ENCODE measurements at regions not wholly inside any gene's neighbourhood (a gene's known extent, or its start where the extent isn't known, plus 50 kb on each side); places are given as distances from the start of the nearest gene placed in this dataset.

GRCh38 chr11:119907878-119908572 is 179.0 kb upstream of the NECTIN1 start:
- 48% methylated on average over 10 of the region's 14 CpGs for WGBS (ENCODE audit: insufficient coverage)
- Histone ChIP-seq H3K4me3 (ENCODE audit: control insufficient read depth in 1 of 7, extremely low read depth in 1 of 7, insufficient read depth in 4 of 7, low read depth in 2 of 7, low read length in 6 of 7) (no peak overlapping the region), H3K27me3 (replicated peaks in 2 of 5; ENCODE audit: control insufficient read depth in 4 of 5, insufficient read depth in 5 of 5, low read length in 4 of 5) (peaks cover 2 to 37% (median 13%) of the 10 kb centered on the region in 5 experiments), H3K4me1 (ENCODE audit: control extremely low read depth in 1 of 4, control insufficient read depth in 4 of 4, insufficient read depth in 4 of 4, low read length in 3 of 4) (no peaks in the 10 kb centered on the region), H3K36me3 (ENCODE audit: control insufficient read depth in 4 of 4, insufficient read depth in 4 of 4, low read length in 3 of 4) (no peaks in the 10 kb centered on the region), H3K27ac (ENCODE audit: insufficient read depth in 1 of 2, low read depth in 1 of 2, low read length in 2 of 2, poor library complexity in 1 of 2, severe bottlenecking in 2 of 2) (no peak overlapping the region), H3K9me3 (ENCODE audit: control extremely low read depth in 1 of 5, control insufficient read depth in 4 of 5, insufficient read depth in 2 of 5, low read depth in 1 of 5, low read length in 4 of 5) (no peaks in the 10 kb centered on the region)
- ChIA-PET CTCF (no interaction called here), POLR2A (no interaction called here)
- DNase-seq, result peak in 2 of 3 donors; percentile 7 to 8

- ChIA-PET POLR2A (no interaction called here), CTCF (no interaction called here)
- no peak overlapping the region for H3K4me3 ChIP-seq (ENCODE audit: control insufficient read depth in 1 of 7, extremely low read depth in 1 of 7, insufficient read depth in 4 of 7, low read depth in 2 of 7, low read length in 6 of 7)
- no peaks in the 10 kb centered on the region for H3K36me3 ChIP-seq (ENCODE audit: control insufficient read depth in 4 of 4, insufficient read depth in 4 of 4, low read length in 3 of 4)
- no peaks in the 10 kb centered on the region for H3K9me3 ChIP-seq (ENCODE audit: control extremely low read depth in 1 of 5, control insufficient read depth in 4 of 5, insufficient read depth in 2 of 5, low read depth in 1 of 5, low read length in 4 of 5)
- H3K27ac ChIP-seq (ENCODE audit: insufficient read depth in 1 of 2, low read depth in 1 of 2, low read length in 2 of 2, poor library complexity in 1 of 2, severe bottlenecking in 2 of 2), result no peak overlapping the region
- peaks cover 2 to 37% (median 13%) of the 10 kb centered on the region in 5 experiments for H3K27me3 ChIP-seq (replicated peaks in 2 of 5; ENCODE audit: control insufficient read depth in 4 of 5, insufficient read depth in 5 of 5, low read length in 4 of 5)
- no peaks in the 10 kb centered on the region for H3K4me1 ChIP-seq (ENCODE audit: control extremely low read depth in 1 of 4, control insufficient read depth in 4 of 4, insufficient read depth in 4 of 4, low read length in 3 of 4)
- 88% methylated on average over 10 of the region's 10 CpGs for WGBS (ENCODE audit: insufficient coverage)
- no peak for DNase-seq
Measured at GRCh38 chr11:119907122-119907851, 178.3 kb upstream of the NECTIN1 start.

- WGBS (ENCODE audit: insufficient coverage), result 76% methylated on average over 6 of the region's 8 CpGs
- CTCF ChIA-PET, result no interaction called here
Measured at GRCh38 chr11:119906376-119906775, 177.4 kb upstream of the NECTIN1 start.

GRCh38 chr11:119905162-119905561 is 176.2 kb upstream of the NECTIN1 start:
- Histone ChIP-seq H3K27me3 (replicated peaks in 2 of 5; ENCODE audit: control insufficient read depth in 4 of 5, insufficient read depth in 5 of 5, low read length in 4 of 5) (peaks cover 2 to 37% (median 11%) of the 10 kb centered on the region in 5 experiments), H3K4me3 (ENCODE audit: control insufficient read depth in 1 of 7, extremely low read depth in 1 of 7, insufficient read depth in 4 of 7, low read depth in 2 of 7, low read length in 6 of 7) (no peak overlapping the region), H3K4me1 (ENCODE audit: control extremely low read depth in 1 of 4, control insufficient read depth in 4 of 4, insufficient read depth in 4 of 4, low read length in 3 of 4) (no peaks in the 10 kb centered on the region), H3K9me3 (ENCODE audit: control extremely low read depth in 1 of 5, control insufficient read depth in 4 of 5, insufficient read depth in 2 of 5, low read depth in 1 of 5, low read length in 4 of 5) (no peaks in the 10 kb centered on the region), H3K36me3 (ENCODE audit: control insufficient read depth in 4 of 4, insufficient read depth in 4 of 4, low read length in 3 of 4) (no peaks in the 10 kb centered on the region), H3K27ac (ENCODE audit: insufficient read depth in 1 of 2, low read depth in 1 of 2, low read length in 2 of 2, poor library complexity in 1 of 2, severe bottlenecking in 2 of 2) (no peak overlapping the region)
- 93% methylated on average over 4 of the region's 4 CpGs for WGBS (ENCODE audit: insufficient coverage)
- ChIA-PET CTCF (no interaction called here), POLR2A (no interaction called here)
- no peak for DNase-seq

More at GRCh38 chr11:119906376-119906775, 177.4 kb upstream of the NECTIN1 start:
- no peak overlapping the region for H3K27ac ChIP-seq (ENCODE audit: insufficient read depth in 1 of 2, low read depth in 1 of 2, low read length in 2 of 2, poor library complexity in 1 of 2, severe bottlenecking in 2 of 2)
- no peaks in the 10 kb centered on the region for H3K9me3 ChIP-seq (ENCODE audit: control extremely low read depth in 1 of 5, control insufficient read depth in 4 of 5, insufficient read depth in 2 of 5, low read depth in 1 of 5, low read length in 4 of 5)
- no peak overlapping the region for H3K4me3 ChIP-seq (ENCODE audit: control insufficient read depth in 1 of 7, extremely low read depth in 1 of 7, insufficient read depth in 4 of 7, low read depth in 2 of 7, low read length in 6 of 7)
- no peaks in the 10 kb centered on the region for H3K36me3 ChIP-seq (ENCODE audit: control insufficient read depth in 4 of 4, insufficient read depth in 4 of 4, low read length in 3 of 4)
- no peaks in the 10 kb centered on the region for H3K4me1 ChIP-seq (ENCODE audit: control extremely low read depth in 1 of 4, control insufficient read depth in 4 of 4, insufficient read depth in 4 of 4, low read length in 3 of 4)
- POLR2A ChIA-PET, result no interaction called here
- DNase-seq, result no peak
- H3K27me3 ChIP-seq (replicated peaks in 2 of 5; ENCODE audit: control insufficient read depth in 4 of 5, insufficient read depth in 5 of 5, low read length in 4 of 5), result peaks cover 2 to 37% (median 13%) of the 10 kb centered on the region in 5 experiments

- Histone ChIP-seq H3K9me3 (ENCODE audit: control extremely low read depth in 1 of 5, control insufficient read depth in 4 of 5, insufficient read depth in 2 of 5, low read depth in 1 of 5, low read length in 4 of 5) (no peaks in the 10 kb centered on the region), H3K4me3 (ENCODE audit: control insufficient read depth in 1 of 7, extremely low read depth in 1 of 7, insufficient read depth in 4 of 7, low read depth in 2 of 7, low read length in 6 of 7) (no peak overlapping the region), H3K27me3 (replicated peaks in 2 of 5; ENCODE audit: control insufficient read depth in 4 of 5, insufficient read depth in 5 of 5, low read length in 4 of 5) (peaks cover 2 to 31% (median 13%) of the 10 kb centered on the region in 5 experiments), H3K36me3 (ENCODE audit: control insufficient read depth in 4 of 4, insufficient read depth in 4 of 4, low read length in 3 of 4) (no peaks in the 10 kb centered on the region), H3K27ac (ENCODE audit: insufficient read depth in 1 of 2, low read depth in 1 of 2, low read length in 2 of 2, poor library complexity in 1 of 2, severe bottlenecking in 2 of 2) (no peak overlapping the region), H3K4me1 (ENCODE audit: control extremely low read depth in 1 of 4, control insufficient read depth in 4 of 4, insufficient read depth in 4 of 4, low read length in 3 of 4) (no peaks in the 10 kb centered on the region)
- WGBS (ENCODE audit: insufficient coverage), result 97% methylated on average over 3 of the region's 4 CpGs
- no peak for DNase-seq
- ChIA-PET CTCF (no interaction called here), POLR2A (no interaction called here)
Measured at GRCh38 chr11:119904531-119905035, 175.6 kb upstream of the NECTIN1 start.

GRCh38 chr11:119903821-119904220 is 174.8 kb upstream of the NECTIN1 start:
- WGBS (ENCODE audit: insufficient coverage), result 92% methylated on average over 4 of the region's 8 CpGs
- ChIA-PET POLR2A (no interaction called here), CTCF (interaction anchor here (0.7 kb wide), 1 partner anchor 14 kb away, joined by 3 read pairs; no protein-coding TSS in a partner anchor)
- Histone ChIP-seq H3K9me3 (ENCODE audit: control extremely low read depth in 1 of 5, control insufficient read depth in 4 of 5, insufficient read depth in 2 of 5, low read depth in 1 of 5, low read length in 4 of 5) (no peaks in the 10 kb centered on the region), H3K27ac (ENCODE audit: insufficient read depth in 1 of 2, low read depth in 1 of 2, low read length in 2 of 2, poor library complexity in 1 of 2, severe bottlenecking in 2 of 2) (no peak overlapping the region), H3K27me3 (replicated peaks in 2 of 5; ENCODE audit: control insufficient read depth in 4 of 5, insufficient read depth in 5 of 5, low read length in 4 of 5) (peaks cover 2 to 23% (median 10%) of the 10 kb centered on the region in 5 experiments), H3K4me3 (ENCODE audit: control insufficient read depth in 1 of 7, extremely low read depth in 1 of 7, insufficient read depth in 4 of 7, low read depth in 2 of 7, low read length in 6 of 7) (no peak overlapping the region), H3K4me1 (ENCODE audit: control extremely low read depth in 1 of 4, control insufficient read depth in 4 of 4, insufficient read depth in 4 of 4, low read length in 3 of 4) (no peaks in the 10 kb centered on the region), H3K36me3 (ENCODE audit: control insufficient read depth in 4 of 4, insufficient read depth in 4 of 4, low read length in 3 of 4) (no peaks in the 10 kb centered on the region)
- DNase-seq, result no peak

GRCh38 chr11:119903389-119903788 is 174.4 kb upstream of the NECTIN1 start:
- CTCF ChIA-PET, result interaction anchor here (0.7 kb wide), 1 partner anchor 15 kb away, joined by 3 read pairs; no protein-coding TSS in a partner anchor
- H3K27me3 ChIP-seq (replicated peaks in 2 of 5; ENCODE audit: control insufficient read depth in 4 of 5, insufficient read depth in 5 of 5, low read length in 4 of 5), result peaks cover 2 to 19% (median 6%) of the 10 kb centered on the region in 5 experiments
- no peaks in the 10 kb centered on the region for H3K4me1 ChIP-seq (ENCODE audit: control extremely low read depth in 1 of 4, control insufficient read depth in 4 of 4, insufficient read depth in 4 of 4, low read length in 3 of 4)
- POLR2A ChIA-PET, result no interaction called here
- no peak overlapping the region for H3K4me3 ChIP-seq (ENCODE audit: control insufficient read depth in 1 of 7, extremely low read depth in 1 of 7, insufficient read depth in 4 of 7, low read depth in 2 of 7, low read length in 6 of 7)
- H3K27ac ChIP-seq (ENCODE audit: insufficient read depth in 1 of 2, low read depth in 1 of 2, low read length in 2 of 2, poor library complexity in 1 of 2, severe bottlenecking in 2 of 2), result no peak overlapping the region
- no peaks in the 10 kb centered on the region for H3K9me3 ChIP-seq (ENCODE audit: control extremely low read depth in 1 of 5, control insufficient read depth in 4 of 5, insufficient read depth in 2 of 5, low read depth in 1 of 5, low read length in 4 of 5)
- H3K36me3 ChIP-seq (ENCODE audit: control insufficient read depth in 4 of 4, insufficient read depth in 4 of 4, low read length in 3 of 4), result no peaks in the 10 kb centered on the region
- whole genome bisulfite sequencing (ENCODE audit: insufficient coverage), result 76% methylated on average over 3 of the region's 5 CpGs
- DNase-seq, result no peak
